Panc1 (cell line): ENCODE measurements at regions not wholly inside any gene's neighbourhood (a gene's known extent, or its start where the extent isn't known, plus 50 kb on each side); places are given as distances from the start of the nearest gene placed in this dataset.

ENCODE experiments used
- ATAC-seq: fragments of 200-7000 bp; cut with Tn5 transposase; 2 replicates; pipeline ENCODE4 v1.9.1; 2020; ENCODE audit warnings: mild to moderate bottlenecking, moderate library complexity
- BruUV-seq: library from RNA; stranded (reverse); fragments of 400-500 nt; replicated peaks from 2 replicates; lab custom pipeline; 2021; lab: Mats Ljungman, UMichigan
- CTCF ChIA-PET: fragments of 300-600 bp; sonication (Branson Sonifier 250); formaldehyde crosslinking; loops from one replicate; lab custom pipeline; 2022; ENCODE audit warnings: antibody characterized with exemption; lab: Charles Lee
- POLR2A ChIA-PET: fragments of 300-600 bp; sonication (Branson Sonifier 250); formaldehyde crosslinking; loops from one replicate; lab custom pipeline; 2022; ENCODE audit warnings: antibody characterized with exemption; lab: Charles Lee
- DNase-seq: peaks from one replicate; pipeline ENCODE4 v3.0.0-alpha.2; 2010; ENCODE audit warnings: low read depth, low spot score
- H3K27ac ChIP-seq: 2 replicates; pipeline ENCODE4 v1.5.1; 2011; ENCODE audit warnings: mild to moderate bottlenecking, low read length, inconsistent platforms
- H3K27me3 ChIP-seq: fragments of 200-500 bp; sonication (Bioruptor generic); 2 replicates; pipeline ENCODE4 v1.6.0; 2014; ENCODE audit warnings: low read length, inconsistent platforms; ENCODE audit not compliant: control insufficient read depth, insufficient read depth
- H3K36me3 ChIP-seq: fragments of 200-500 bp; sonication (Bioruptor generic); 2 replicates; pipeline ENCODE4 v1.5.1; 2014; ENCODE audit warnings: inconsistent platforms, mild to moderate bottlenecking, low read length, moderate library complexity; ENCODE audit not compliant: control insufficient read depth, insufficient read depth
- H3K4me1 ChIP-seq: 2 replicates; pipeline ENCODE4 v1.5.1; 2011; ENCODE audit warnings: inconsistent platforms, mild to moderate bottlenecking, low read length, moderate library complexity; ENCODE audit not compliant: control insufficient read depth, insufficient read depth
- H3K4me3 ChIP-seq, 2 experiments: 2 replicates each; pipeline ENCODE4 v1.5.1; 2011 to 2012; ENCODE audit warnings: low read depth in 2 of 2, low read length in 2 of 2, mild to moderate bottlenecking in 2 of 2, inconsistent platforms in 1 of 2, moderate library complexity in 1 of 2
- H3K9me3 ChIP-seq: fragments of 200-500 bp; sonication (Bioruptor generic); 2 replicates; pipeline ENCODE4 v1.5.1; 2014; ENCODE audit warnings: low read depth, mild to moderate bottlenecking, inconsistent platforms, low read length, moderate library complexity; ENCODE audit not compliant: control insufficient read depth, insufficient read depth
- CTCF ChIP-seq: fragments of 450-650 bp; IDR thresholded peaks from 2 replicates; pipeline ENCODE4 v1.5.1; 2017; ENCODE audit warnings: mild to moderate bottlenecking
- POLR2AphosphoS5 ChIP-seq: IDR thresholded peaks from 2 replicates; pipeline ENCODE4 v1.6.1; 2012; ENCODE audit warnings: mild to moderate bottlenecking, low read depth, low read length, moderate library complexity
- SIN3A ChIP-seq: IDR thresholded peaks from 2 replicates; pipeline ENCODE4 v1.6.1; 2012; ENCODE audit warnings: low read depth, mild to moderate bottlenecking, low read length, moderate library complexity, borderline replicate concordance; ENCODE audit not compliant: insufficient read depth
- TCF7L2 ChIP-seq: IDR thresholded peaks from 2 replicates; pipeline ENCODE4 v1.6.1; 2011; ENCODE audit warnings: mild to moderate bottlenecking, low read depth, low read length, inconsistent platforms
- in situ Hi-C: cut with HindIII; loops from 2 replicates; pipeline ENCODE4 v1.10.0; 2016; ENCODE audit warnings: low sequenced_read_pairs, low pct_unique_long_range_greater_than_20kb
- intact Hi-C: fragments of 100-400 bp; cut with micrococcal nuclease; formaldehyde crosslinking; loops from one replicate; pipeline ENCODE4 v1.10.0; 2022; ENCODE audit not compliant: unreplicated experiment
- TF ChIP-seq, protein P1 (sequence below), 2 experiments: IDR thresholded peaks; 2 replicates each; pipeline ENCODE4 v1.6.1; 2011 to 2012; ENCODE audit warnings: low read depth in 2 of 2, control low read depth in 1 of 2, low read length in 1 of 2, mild to moderate bottlenecking in 1 of 2, moderate library complexity in 1 of 2; ENCODE audit not compliant: insufficient read depth in 1 of 2

GRCh38 chr2:184463866-184464248 is 134.5 kb upstream of the ZNF804A start:
- in situ Hi-C loops (no loop called here), intact Hi-C loops (no loop called here)
- H3K9me3 ChIP-seq: no peaks in the 10 kb centered on the region
- H3K27me3 ChIP-seq: no peaks in the 10 kb centered on the region
- DNase-seq (no peak), ATAC-seq (no peak)
- POLR2A ChIA-PET: no interaction called here
- BruUV-seq: no TSS peak
- H3K4me3 ChIP-seq: no peak overlapping the region
- CTCF ChIA-PET: interaction anchor here (0.6 kb wide), 1 partner anchor 72 kb away, joined by 3 read pairs; no protein-coding TSS in a partner anchor
- TF ChIP-seq POLR2AphosphoS5: no peak
- TF ChIP-seq, protein P1, sequence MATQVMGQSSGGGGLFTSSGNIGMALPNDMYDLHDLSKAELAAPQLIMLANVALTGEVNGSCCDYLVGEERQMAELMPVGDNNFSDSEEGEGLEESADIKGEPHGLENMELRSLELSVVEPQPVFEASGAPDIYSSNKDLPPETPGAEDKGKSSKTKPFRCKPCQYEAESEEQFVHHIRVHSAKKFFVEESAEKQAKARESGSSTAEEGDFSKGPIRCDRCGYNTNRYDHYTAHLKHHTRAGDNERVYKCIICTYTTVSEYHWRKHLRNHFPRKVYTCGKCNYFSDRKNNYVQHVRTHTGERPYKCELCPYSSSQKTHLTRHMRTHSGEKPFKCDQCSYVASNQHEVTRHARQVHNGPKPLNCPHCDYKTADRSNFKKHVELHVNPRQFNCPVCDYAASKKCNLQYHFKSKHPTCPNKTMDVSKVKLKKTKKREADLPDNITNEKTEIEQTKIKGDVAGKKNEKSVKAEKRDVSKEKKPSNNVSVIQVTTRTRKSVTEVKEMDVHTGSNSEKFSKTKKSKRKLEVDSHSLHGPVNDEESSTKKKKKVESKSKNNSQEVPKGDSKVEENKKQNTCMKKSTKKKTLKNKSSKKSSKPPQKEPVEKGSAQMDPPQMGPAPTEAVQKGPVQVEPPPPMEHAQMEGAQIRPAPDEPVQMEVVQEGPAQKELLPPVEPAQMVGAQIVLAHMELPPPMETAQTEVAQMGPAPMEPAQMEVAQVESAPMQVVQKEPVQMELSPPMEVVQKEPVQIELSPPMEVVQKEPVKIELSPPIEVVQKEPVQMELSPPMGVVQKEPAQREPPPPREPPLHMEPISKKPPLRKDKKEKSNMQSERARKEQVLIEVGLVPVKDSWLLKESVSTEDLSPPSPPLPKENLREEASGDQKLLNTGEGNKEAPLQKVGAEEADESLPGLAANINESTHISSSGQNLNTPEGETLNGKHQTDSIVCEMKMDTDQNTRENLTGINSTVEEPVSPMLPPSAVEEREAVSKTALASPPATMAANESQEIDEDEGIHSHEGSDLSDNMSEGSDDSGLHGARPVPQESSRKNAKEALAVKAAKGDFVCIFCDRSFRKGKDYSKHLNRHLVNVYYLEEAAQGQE (IDR thresholded peaks at IDR 0.05; ENCODE audit: insufficient read depth in 1 of 2, low read depth in 2 of 2, low read length in 1 of 2): no peak
- no peak for TF ChIP-seq SIN3A
- TF ChIP-seq CTCF: no peak
- TF ChIP-seq TCF7L2: no peak
- no peak overlapping the region for H3K27ac ChIP-seq
- no peaks in the 10 kb centered on the region for H3K4me1 ChIP-seq
- no peaks in the 10 kb centered on the region for H3K36me3 ChIP-seq

DNA sequence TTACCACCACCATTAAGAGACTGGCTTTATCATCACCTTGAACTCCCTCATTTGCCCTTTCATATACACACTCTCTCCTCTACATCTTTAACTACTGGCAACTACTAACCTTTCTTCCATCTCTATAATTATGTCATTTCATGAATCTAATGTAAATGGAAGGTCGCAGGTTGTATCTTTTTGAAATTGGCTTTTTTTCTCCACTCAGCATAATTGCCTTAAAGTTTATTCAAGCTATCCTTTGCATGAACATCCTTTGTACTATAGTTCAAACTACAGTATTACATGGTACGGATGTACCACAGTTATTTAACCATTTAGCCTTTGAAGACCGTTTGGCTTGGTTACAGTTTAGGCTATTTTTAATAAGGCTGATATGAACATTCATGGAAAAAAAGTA is 129.5 kb upstream of the ZNF804A start:
- in situ Hi-C loops: no loop called here
- Histone ChIP-seq H3K4me1 (no peaks in the 10 kb centered on the region), H3K4me3 (no peak overlapping the region), H3K27ac (no peak overlapping the region), H3K9me3 (no peaks in the 10 kb centered on the region), H3K36me3 (no peaks in the 10 kb centered on the region), H3K27me3 (no peaks in the 10 kb centered on the region)
- intact Hi-C loops: no loop called here
- TF ChIP-seq POLR2AphosphoS5 (no peak), SIN3A (no peak), TCF7L2 (no peak), CTCF (no peak)
- TF ChIP-seq, protein P1 (IDR thresholded peaks at IDR 0.05; ENCODE audit: insufficient read depth in 1 of 2, low read depth in 2 of 2, low read length in 1 of 2): no peak
- ChIA-PET POLR2A (no interaction called here), CTCF (no interaction called here)
- no TSS peak for BruUV-seq
- DNase-seq (no peak), ATAC-seq (no peak)
